AG04450 (cell line): ENCODE measurements at regions not wholly inside any gene's neighbourhood (a gene's known extent, or its start where the extent isn't known, plus 50 kb on each side); places are given as distances from the start of the nearest gene placed in this dataset.

Experiments used
- CTCF ChIA-PET: fragments of 300-600, 350-600 bp; formaldehyde crosslinking; extraction: SDS; loops from one replicate; lab custom pipeline; 2022; ENCODE audit warnings: antibody characterized with exemption, inconsistent platforms; lab: Charles Lee
- POLR2A ChIA-PET: fragments of 350-600 bp; formaldehyde crosslinking; extraction: SDS; loops from one replicate; lab custom pipeline; 2021; ENCODE audit warnings: antibody characterized with exemption, inconsistent platforms; lab: Yijun Ruan, JAX
- DNase-seq: peaks from one replicate; pipeline ENCODE4 v3.0.0-alpha.2; 2011; ENCODE audit warnings: low read depth, low spot score
- H3K27ac ChIP-seq: one replicate; pipeline ENCODE4 v1.5.1; 2012; ENCODE audit warnings: low read depth, low read length, control low read depth
- H3K27me3 ChIP-seq: one replicate; pipeline ENCODE4 v1.6.0; 2012; ENCODE audit warnings: low read length; ENCODE audit not compliant: control insufficient read depth, insufficient read depth
- H3K4me3 ChIP-seq: 2 replicates; pipeline ENCODE4 v1.5.1; 2011; ENCODE audit warnings: mild to moderate bottlenecking, low read depth, low read length, control low read depth
- H3K9me3 ChIP-seq: 2 replicates; pipeline ENCODE4 v1.5.1; 2012; ENCODE audit warnings: low read length; ENCODE audit not compliant: control insufficient read depth, insufficient read depth
- TF ChIP-seq, protein P1 (sequence below): IDR thresholded peaks from 2 replicates; pipeline ENCODE4 v1.5.1; 2011; ENCODE audit warnings: low read depth, low read length, control low read depth, inconsistent platforms

DNA sequence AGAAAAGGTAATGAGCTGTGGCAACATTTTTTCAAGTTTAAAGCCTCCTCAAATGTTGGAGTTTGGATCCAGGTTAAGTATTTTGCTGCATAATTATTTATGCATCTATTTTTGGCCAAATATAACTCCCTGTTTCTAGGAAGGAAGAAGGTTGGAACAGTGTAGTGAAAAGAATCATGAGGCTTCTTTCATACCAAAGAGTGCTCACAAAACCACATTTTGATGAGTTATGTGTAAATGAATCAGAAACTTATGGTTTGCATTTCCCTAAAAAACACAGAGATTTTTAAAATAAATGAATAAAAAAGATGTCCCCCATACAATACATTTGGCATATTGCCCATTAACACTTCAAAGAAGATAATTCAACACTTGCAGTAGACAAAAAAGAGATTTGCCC is 246.9 kb upstream of the PRDM1 start:
- H3K9me3 ChIP-seq: no peaks in the 10 kb centered on the region
- no peak for DNase-seq

DNA sequence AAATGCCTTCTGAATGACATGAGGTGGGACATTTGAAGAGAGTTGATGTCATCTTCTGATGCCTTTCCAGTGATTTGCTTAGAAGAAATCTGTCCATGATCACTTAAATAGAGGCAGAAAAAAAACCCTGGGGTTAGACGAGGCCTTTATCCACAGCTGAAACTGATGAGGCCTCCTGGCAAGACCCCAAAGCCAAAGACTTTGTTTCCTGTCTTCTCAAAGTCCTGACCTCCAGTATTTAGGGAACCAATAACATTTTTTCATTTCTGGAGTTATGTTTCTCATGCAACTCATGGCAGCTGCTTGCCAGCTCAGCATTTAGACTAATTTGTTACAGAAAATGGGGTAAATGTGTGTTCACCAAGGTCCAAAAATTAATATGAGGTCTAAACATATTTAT is 248.0 kb upstream of the PRDM1 start:
- DNase-seq: no peak
- TF ChIP-seq, protein P1, sequence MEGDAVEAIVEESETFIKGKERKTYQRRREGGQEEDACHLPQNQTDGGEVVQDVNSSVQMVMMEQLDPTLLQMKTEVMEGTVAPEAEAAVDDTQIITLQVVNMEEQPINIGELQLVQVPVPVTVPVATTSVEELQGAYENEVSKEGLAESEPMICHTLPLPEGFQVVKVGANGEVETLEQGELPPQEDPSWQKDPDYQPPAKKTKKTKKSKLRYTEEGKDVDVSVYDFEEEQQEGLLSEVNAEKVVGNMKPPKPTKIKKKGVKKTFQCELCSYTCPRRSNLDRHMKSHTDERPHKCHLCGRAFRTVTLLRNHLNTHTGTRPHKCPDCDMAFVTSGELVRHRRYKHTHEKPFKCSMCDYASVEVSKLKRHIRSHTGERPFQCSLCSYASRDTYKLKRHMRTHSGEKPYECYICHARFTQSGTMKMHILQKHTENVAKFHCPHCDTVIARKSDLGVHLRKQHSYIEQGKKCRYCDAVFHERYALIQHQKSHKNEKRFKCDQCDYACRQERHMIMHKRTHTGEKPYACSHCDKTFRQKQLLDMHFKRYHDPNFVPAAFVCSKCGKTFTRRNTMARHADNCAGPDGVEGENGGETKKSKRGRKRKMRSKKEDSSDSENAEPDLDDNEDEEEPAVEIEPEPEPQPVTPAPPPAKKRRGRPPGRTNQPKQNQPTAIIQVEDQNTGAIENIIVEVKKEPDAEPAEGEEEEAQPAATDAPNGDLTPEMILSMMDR: no peak
- H3K27ac ChIP-seq: no peak overlapping the region
- no peak overlapping the region for H3K4me3 ChIP-seq
- no peaks in the 10 kb centered on the region for H3K27me3 ChIP-seq
- ChIA-PET POLR2A (no interaction called here), CTCF (no interaction called here)
- no peaks in the 10 kb centered on the region for H3K9me3 ChIP-seq

More for the DNA sequence above, 246.9 kb upstream of the PRDM1 start:
- ChIA-PET CTCF (no interaction called here), POLR2A (no interaction called here)
- no peak overlapping the region for H3K4me3 ChIP-seq
- TF ChIP-seq, protein P1: no peak
- no peak overlapping the region for H3K27ac ChIP-seq
- no peaks in the 10 kb centered on the region for H3K27me3 ChIP-seq

DNA sequence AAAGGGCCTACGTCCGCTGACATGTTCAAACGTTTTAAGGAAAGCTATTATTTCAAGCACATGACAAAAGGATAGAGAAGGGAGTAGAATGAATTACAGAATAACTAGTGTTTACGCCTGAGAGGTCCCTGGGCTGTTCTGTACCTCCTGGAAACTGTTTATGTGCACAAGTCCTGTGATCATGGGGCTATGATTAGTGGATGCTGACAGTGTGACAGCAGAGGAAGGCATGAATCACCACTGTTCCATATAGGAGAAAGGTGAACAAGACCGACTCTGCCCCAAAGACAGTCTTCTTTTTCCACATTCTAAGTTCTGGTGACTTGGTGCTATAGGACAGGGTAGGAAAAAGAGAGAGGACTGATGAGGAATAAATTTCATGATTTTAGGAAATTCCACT is 249.2 kb upstream of the PRDM1 start:
- ChIA-PET CTCF (interaction anchor here (0.6 to 1.6 kb wide), 2 partner anchors 9 to 94 kb away, joined by 3 read pairs; no protein-coding TSS in a partner anchor), POLR2A (no interaction called here)
- Histone ChIP-seq H3K27ac (no peak overlapping the region), H3K9me3 (no peaks in the 10 kb centered on the region), H3K4me3 (no peak overlapping the region), H3K27me3 (no peaks in the 10 kb centered on the region)
- TF ChIP-seq, protein P1: no peak
- DNase-seq: no peak

DNA sequence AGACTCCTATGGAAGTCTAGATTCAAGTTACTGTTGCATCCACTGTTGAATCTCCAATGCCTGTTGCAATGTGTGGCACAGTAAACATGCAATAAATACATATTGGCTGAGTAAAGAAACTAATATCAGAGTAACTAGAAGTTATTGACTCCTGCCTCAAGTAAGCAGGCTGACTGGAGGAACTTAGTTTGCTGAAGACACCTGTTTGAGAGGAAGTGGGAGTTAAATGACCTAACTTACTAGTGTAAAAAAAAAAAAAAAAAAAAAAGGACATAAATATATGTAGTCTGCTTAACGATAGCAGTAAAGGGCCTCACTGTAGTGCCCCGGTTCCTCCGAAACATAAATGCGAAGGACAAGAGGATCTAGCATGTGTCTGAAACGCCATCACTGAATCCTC is 249.8 kb upstream of the PRDM1 start:
- H3K4me3 ChIP-seq: no peak overlapping the region
- no peak overlapping the region for H3K27ac ChIP-seq
- H3K9me3 ChIP-seq: no peaks in the 10 kb centered on the region
- TF ChIP-seq, protein P1: no peak
- POLR2A ChIA-PET: no interaction called here
- no peak for DNase-seq
- no peaks in the 10 kb centered on the region for H3K27me3 ChIP-seq
- CTCF ChIA-PET: interaction anchor here (1.6 to 1.8 kb wide), 2 partner anchors 10 to 404 kb away, joined by 3 to 12 read pairs; no protein-coding TSS in a partner anchor

DNA sequence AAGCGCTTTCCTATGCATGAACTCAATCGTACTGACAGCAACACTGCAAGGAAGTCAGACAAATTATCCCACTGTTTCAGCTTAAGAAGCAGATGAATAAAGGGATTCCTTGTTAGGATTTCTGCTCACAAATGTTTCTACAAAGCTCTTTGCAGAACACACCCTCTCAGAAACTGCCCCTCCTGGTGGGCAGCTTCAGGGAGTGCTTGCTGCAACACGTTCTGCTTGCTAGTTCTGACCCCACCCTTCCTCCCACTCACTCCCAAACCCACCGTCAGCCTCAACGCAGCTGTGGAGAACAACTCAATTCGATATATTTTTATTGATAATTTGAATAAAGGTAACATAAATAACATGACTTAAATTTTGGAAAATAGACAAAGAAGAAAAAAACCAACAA is 250.8 kb upstream of the PRDM1 start:
- no peak overlapping the region for H3K4me3 ChIP-seq
- H3K27me3 ChIP-seq: no peaks in the 10 kb centered on the region
- CTCF ChIA-PET: interaction anchor here (0.8 to 1.8 kb wide), 8 partner anchors 9 to 403 kb away, joined by 3 to 12 read pairs (median 5); no protein-coding TSS in a partner anchor
- no peak for DNase-seq
- no peak overlapping the region for H3K27ac ChIP-seq
- POLR2A ChIA-PET: interaction anchor here (0.7 kb wide), 1 partner anchor 47 kb away, joined by 4 read pairs; no protein-coding TSS in a partner anchor
- H3K9me3 ChIP-seq: no peaks in the 10 kb centered on the region
- TF ChIP-seq, protein P1: peak; percentile 54
